Thoracic aorta (tissue), 2 donors: ENCODE measurements at regions not wholly inside any gene's neighbourhood (a gene's known extent, or its start where the extent isn't known, plus 50 kb on each side); places are given as distances from the start of the nearest gene placed in this dataset.

Experiments
- ATAC-seq: fragments of 150-250 bp; one replicate; pipeline ENCODE4 v1.8.0; 2017; ENCODE audit warnings: low read depth; ENCODE audit not compliant: insufficient number of reproducible peaks, low FRiP score
- DNase-seq: peaks from one replicate; pipeline ENCODE4 v3.0.0-alpha.2; 2020; ENCODE audit warnings: low spot score
- H3K27ac ChIP-seq, 2 donors: fragments of 200-600 bp; sonication (generic); 1 replicate in 1 of 2; 2 replicates in 1 of 2; pipeline ENCODE4 v1.5.1; 2016; ENCODE audit warnings: mild to moderate bottlenecking in 2 of 2, moderate library complexity in 2 of 2
- H3K27me3 ChIP-seq: fragments of 200-600 bp; sonication (generic); replicated peaks from 2 replicates; pipeline ENCODE4 v1.6.0; 2016; ENCODE audit warnings: mild to moderate bottlenecking; ENCODE audit not compliant: insufficient read depth
- H3K36me3 ChIP-seq: fragments of 200-600 bp; sonication (generic); one replicate; pipeline ENCODE4 v1.5.1; 2016
- H3K4me1 ChIP-seq, 2 donors: fragments of 200-600 bp; sonication (generic); 1 replicate in 1 of 2; 2 replicates in 1 of 2; pipeline versions ENCODE4 v1.5.1 to v1.6.0; 2016; ENCODE audit warnings: low read depth in 2 of 2, mild to moderate bottlenecking in 1 of 2; ENCODE audit not compliant: control insufficient read depth in 1 of 2
- H3K4me3 ChIP-seq: fragments of 200-600 bp; sonication (generic); 2 replicates; pipeline ENCODE4 v1.5.1; 2016; ENCODE audit warnings: mild to moderate bottlenecking
- H3K9me3 ChIP-seq: fragments of 200-600 bp; sonication (generic); 2 replicates; pipeline ENCODE4 v1.5.1; 2016
- CTCF ChIP-seq: fragments of 200-600 bp; sonication (generic); IDR thresholded peaks from one replicate; pipeline ENCODE4 v1.5.1; 2019; ENCODE audit warnings: antibody characterized with exemption

GRCh38 chr12:67822826-67823225 lies 166.4 kb upstream of the IFNG-AS1 start:
- no peak overlapping the region for H3K4me3 ChIP-seq
- H3K4me1 ChIP-seq = peaks cover 16% of the 10 kb centered on the region in 2 donors
- no peak overlapping the region for H3K27ac ChIP-seq
- DNase-seq (no peak), ATAC-seq (no peak)
- no peaks in the 10 kb centered on the region for H3K9me3 ChIP-seq
- no peaks in the 10 kb centered on the region for H3K27me3 ChIP-seq
- TF ChIP-seq CTCF = no peak
- no peaks in the 10 kb centered on the region for H3K36me3 ChIP-seq

- TF ChIP-seq CTCF = no peak
- ATAC-seq = no peak
- Histone ChIP-seq H3K27ac (peak overlapping the region; percentile 84 to 90), H3K4me3 (no peak overlapping the region), H3K4me1 (peaks cover 16 to 24% of the 10 kb centered on the region in 2 donors), H3K9me3 (no peaks in the 10 kb centered on the region), H3K27me3 (no peaks in the 10 kb centered on the region), H3K36me3 (no peaks in the 10 kb centered on the region)
- DNase-seq = no peak
Measured at GRCh38 chr12:67826148-67826547, 163.1 kb upstream of the IFNG-AS1 start.

- Histone ChIP-seq H3K9me3 (no peaks in the 10 kb centered on the region), H3K27ac (peak overlapping the region; percentile 84 to 90), H3K36me3 (no peaks in the 10 kb centered on the region), H3K4me3 (peak overlapping the region; percentile 62), H3K4me1 (peaks cover 16 to 24% of the 10 kb centered on the region in 2 donors), H3K27me3 (no peaks in the 10 kb centered on the region)
- no peak for TF ChIP-seq CTCF
- no peak for DNase-seq
- ATAC-seq = peak; percentile 26
Measured at GRCh38 chr12:67826946-67827720, 162.1 kb upstream of the IFNG-AS1 start.

GRCh38 chr12:67827820-67828383 lies 161.3 kb upstream of the IFNG-AS1 start:
- no peaks in the 10 kb centered on the region for H3K27me3 ChIP-seq
- H3K9me3 ChIP-seq = no peaks in the 10 kb centered on the region
- peak; percentile 42 for DNase-seq
- peaks cover 16 to 24% of the 10 kb centered on the region in 2 donors for H3K4me1 ChIP-seq
- no peak for TF ChIP-seq CTCF
- peak overlapping the region; percentile 62 for H3K4me3 ChIP-seq
- H3K36me3 ChIP-seq = no peaks in the 10 kb centered on the region
- peak; percentile 82 for ATAC-seq
- H3K27ac ChIP-seq = peak overlapping the region; percentile 84 to 90

GRCh38 chr12:67829896-67830295 lies 159.4 kb upstream of the IFNG-AS1 start:
- H3K4me1 ChIP-seq = peaks cover 16 to 24% of the 10 kb centered on the region in 2 donors
- H3K27ac ChIP-seq = no peak overlapping the region
- no peak overlapping the region for H3K4me3 ChIP-seq
- DNase-seq (no peak), ATAC-seq (no peak)
- H3K36me3 ChIP-seq = no peaks in the 10 kb centered on the region
- H3K27me3 ChIP-seq = no peaks in the 10 kb centered on the region
- no peak for TF ChIP-seq CTCF
- no peaks in the 10 kb centered on the region for H3K9me3 ChIP-seq
